IMR-90 (cell line): ENCODE measurements at regions not wholly inside any gene's neighbourhood (a gene's known extent, or its start where the extent isn't known, plus 50 kb on each side); places are given as distances from the start of the nearest gene placed in this dataset.

Experiments
- ATAC-seq: fragments of 200-7000 bp; cut with Tn5 transposase; 2 replicates; pipeline ENCODE4 v1.9.1; 2020; ENCODE audit warnings: low read depth, mild to moderate bottlenecking, moderate library complexity
- BruUV-seq: library from RNA; stranded (reverse); fragments of 400-500 nt; replicated peaks from 2 replicates; lab custom pipeline; 2021; lab: Mats Ljungman, UMichigan
- CTCF ChIA-PET: fragments of 300-600 bp; formaldehyde crosslinking; extraction: SDS; loops from one replicate; lab custom pipeline; 2021; ENCODE audit warnings: antibody characterized with exemption; lab: Yijun Ruan, JAX
- POLR2A ChIA-PET: fragments of 300-600 bp; sonication (Branson Sonifier 250); formaldehyde crosslinking; loops from one replicate; lab custom pipeline; 2022; ENCODE audit warnings: antibody characterized with exemption; ENCODE audit not compliant: unreplicated experiment; lab: Charles Lee
- DNase-seq: peaks from one replicate; pipeline ENCODE4 v3.0.0; 2013
- H2AFZ ChIP-seq: replicated peaks from 2 replicates; pipeline ENCODE3; 2013; ENCODE audit warnings: low read length, mild to moderate bottlenecking; ENCODE audit not compliant: poor library complexity
- H2AK5ac ChIP-seq: 2 replicates; pipeline ENCODE4 v1.6.1; 2013; ENCODE audit warnings: low read depth, low read length, inconsistent platforms
- H2AK9ac ChIP-seq: replicated peaks from 2 replicates; pipeline ENCODE3; 2013; ENCODE audit warnings: mild to moderate bottlenecking, low read depth, low read length, moderate library complexity; ENCODE audit not compliant: poor library complexity
- H2BK120ac ChIP-seq: 2 replicates; pipeline ENCODE4 v1.6.1; 2013; ENCODE audit warnings: low read depth, low read length, inconsistent platforms
- H2BK15ac ChIP-seq: 3 replicates; pipeline ENCODE4 v1.6.1; 2013; ENCODE audit warnings: low read depth, low read length, inconsistent platforms
- H2BK20ac ChIP-seq: 2 replicates; pipeline ENCODE4 v1.6.1; 2013; ENCODE audit warnings: low read depth, mild to moderate bottlenecking, inconsistent platforms, low read length, moderate library complexity
- H2BK5ac ChIP-seq: 2 replicates; pipeline ENCODE4 v1.6.1; 2013; ENCODE audit warnings: mild to moderate bottlenecking, low read depth, low read length, inconsistent platforms; ENCODE audit not compliant: poor library complexity, severe bottlenecking
- H3K14ac ChIP-seq: replicated peaks from 2 replicates; pipeline ENCODE4 v1.6.1; 2013; ENCODE audit warnings: low read depth, low read length, inconsistent platforms
- H3K18ac ChIP-seq: 2 replicates; pipeline ENCODE4 v1.6.1; 2013; ENCODE audit warnings: low read depth, low read length, control low read depth
- H3K23ac ChIP-seq: 2 replicates; pipeline ENCODE4 v1.6.1; 2013; ENCODE audit warnings: low read depth, low read length, inconsistent platforms
- H3K27ac ChIP-seq: 2 replicates; pipeline ENCODE4 v1.5.1; 2013; ENCODE audit warnings: mild to moderate bottlenecking, control low read depth, low read length; ENCODE audit not compliant: insufficient read depth
- H3K27me3 ChIP-seq: 2 replicates; pipeline ENCODE4 v1.6.1; 2013; ENCODE audit warnings: low read length; ENCODE audit not compliant: control insufficient read depth, insufficient read depth
- H3K36me3 ChIP-seq: 2 replicates; pipeline ENCODE4 v1.6.1; 2013; ENCODE audit warnings: low read length, mixed read lengths; ENCODE audit not compliant: control insufficient read depth, insufficient read depth
- H3K4ac ChIP-seq: 2 replicates; pipeline ENCODE4 v1.6.1; 2013; ENCODE audit warnings: low read depth, low read length, inconsistent platforms
- H3K4me1 ChIP-seq: 2 replicates; pipeline ENCODE4 v1.6.1; 2013; ENCODE audit warnings: low read length, mixed read lengths; ENCODE audit not compliant: control insufficient read depth, insufficient read depth
- H3K4me2 ChIP-seq: 2 replicates; pipeline ENCODE4 v1.6.1; 2013; ENCODE audit warnings: low read depth, mild to moderate bottlenecking, control low read depth, low read length, moderate library complexity
- H3K4me3 ChIP-seq: 2 replicates; pipeline ENCODE4 v1.5.1; 2013; ENCODE audit warnings: low read depth, mild to moderate bottlenecking, control low read depth, low read length, moderate library complexity; ENCODE audit not compliant: insufficient read depth
- H3K56ac ChIP-seq: 2 replicates; pipeline ENCODE4 v1.6.1; 2013; ENCODE audit warnings: low read length, inconsistent platforms; ENCODE audit not compliant: insufficient read depth; ENCODE audit errors: extremely low read depth
- H3K79me1 ChIP-seq, 2 experiments: 2 replicates each; pipeline ENCODE4 v1.6.1; 2013; ENCODE audit warnings: low read length in 2 of 2, inconsistent platforms in 1 of 2, low read depth in 1 of 2
- H3K9ac ChIP-seq: 2 replicates; pipeline ENCODE4 v1.6.1; 2013; ENCODE audit warnings: low read depth, low read length, control low read depth
- H3K9me1 ChIP-seq: 2 replicates; pipeline ENCODE4 v1.6.1; 2013; ENCODE audit warnings: low read length, inconsistent platforms; ENCODE audit not compliant: insufficient read depth
- H3K9me3 ChIP-seq: 2 replicates; pipeline ENCODE4 v1.6.1; 2013; ENCODE audit warnings: low read length; ENCODE audit not compliant: control insufficient read depth, insufficient read depth
- H4K20me1 ChIP-seq: 2 replicates; pipeline ENCODE4 v1.6.1; 2013; ENCODE audit warnings: low read length, inconsistent platforms; ENCODE audit not compliant: insufficient read depth
- H4K5ac ChIP-seq: 2 replicates; pipeline ENCODE4 v1.6.1; 2013; ENCODE audit warnings: mild to moderate bottlenecking, low read depth, low read length, control low read depth
- H4K8ac ChIP-seq, 2 experiments: 2 replicates each; pipeline ENCODE4 v1.6.1; 2013; ENCODE audit warnings: low read depth in 2 of 2, low read length in 2 of 2, control low read depth in 1 of 2, inconsistent platforms in 1 of 2
- H4K91ac ChIP-seq: 2 replicates; pipeline ENCODE4 v1.6.1; 2013; ENCODE audit warnings: low read depth, low read length, inconsistent platforms; ENCODE audit not compliant: insufficient read depth
- BHLHE40 ChIP-seq: fragments of 150-350 bp; IDR thresholded peaks from 2 replicates; pipeline ENCODE4 v1.6.1; 2016; ENCODE audit warnings: mild to moderate bottlenecking, low read depth, low read length
- CEBPB ChIP-seq: IDR thresholded peaks from 2 replicates; pipeline ENCODE4 v1.6.1; 2012; ENCODE audit warnings: low read depth, low read length, improper control_type of control experiment
- FOS ChIP-seq: fragments of 150-350 bp; IDR thresholded peaks from 2 replicates; pipeline ENCODE4 v1.6.1; 2016; ENCODE audit warnings: low read depth, low read length
- MAFK ChIP-seq: IDR thresholded peaks from 2 replicates; pipeline ENCODE4 v1.6.1; 2012; ENCODE audit warnings: low read depth, low read length, improper control_type of control experiment
- MXI1 ChIP-seq: IDR thresholded peaks from 2 replicates; pipeline ENCODE4 v1.6.1; 2012; ENCODE audit warnings: low read depth, mild to moderate bottlenecking, low read length, moderate library complexity, borderline replicate concordance
- NFE2L2 ChIP-seq: fragments of 150-350 bp; IDR thresholded peaks from 2 replicates; pipeline ENCODE4 v1.6.1; 2016; ENCODE audit warnings: low read depth, mild to moderate bottlenecking, low read length
- POLR2A ChIP-seq: IDR thresholded peaks from 2 replicates; pipeline ENCODE4 v1.6.1; 2012; ENCODE audit warnings: mild to moderate bottlenecking, low read depth, low read length
- RAD21 ChIP-seq: IDR thresholded peaks from 2 replicates; pipeline ENCODE4 v1.6.1; 2012; ENCODE audit warnings: low read length, improper control_type of control experiment
- RCOR1 ChIP-seq: IDR thresholded peaks from 2 replicates; pipeline ENCODE4 v1.6.1; 2012; ENCODE audit warnings: mild to moderate bottlenecking, low read length, improper control_type of control experiment; ENCODE audit not compliant: insufficient replicate concordance
- RFX5 ChIP-seq: IDR thresholded peaks from 2 replicates; pipeline ENCODE4 v1.8.0; 2012; ENCODE audit warnings: low read depth, mild to moderate bottlenecking, low read length, moderate library complexity
- SMC3 ChIP-seq: fragments of 150-350 bp; IDR thresholded peaks from 2 replicates; pipeline ENCODE4 v1.6.1; 2016; ENCODE audit warnings: low read depth, mild to moderate bottlenecking, antibody characterized with exemption, low read length, moderate library complexity
- WGBS, 2 experiments: methylation state at CpG; one replicate each; pipeline versions ENCODE4 v1.1.5 to v1.1.7; 2013; ENCODE audit warnings: missing lambda C conversion rate in 2 of 2; ENCODE audit not compliant: insufficient read length in 1 of 2; ENCODE audit errors: extremely low coverage in 2 of 2; 5-methylcytosine and 5-hydroxymethylcytosine counted together
- dilution Hi-C: fragments of 300-500 bp; cut with HindIII; formaldehyde crosslinking; loops from one replicate; pipeline ENCODE4 v1.14.3; 2018; ENCODE audit warnings: low sequenced_read_pairs; ENCODE audit not compliant: unreplicated experiment
- in situ Hi-C: fragments of 300-500 bp; cut with MboI; formaldehyde crosslinking; loops from 3 replicates; pipeline ENCODE4 v1.14.3; 2019; ENCODE audit warnings: low sequenced_read_pairs, inconsistent platforms, mixed read lengths
- intact Hi-C: fragments of 100-400 bp; cut with micrococcal nuclease; formaldehyde crosslinking; loops from 2 replicates; pipeline ENCODE4 v1.10.0; 2022
- TF ChIP-seq, protein P1 (sequence below): fragments of 150-350 bp; IDR thresholded peaks from 2 replicates; pipeline ENCODE4 v1.6.1; 2017; ENCODE audit warnings: mild to moderate bottlenecking, antibody characterized with exemption, low read length, low read depth
- TF ChIP-seq, protein P2 (sequence below): fragments of 150-350 bp; IDR thresholded peaks from 2 replicates; pipeline ENCODE4 v1.6.1; 2016; ENCODE audit warnings: low read depth, mild to moderate bottlenecking, low read length, moderate library complexity, borderline replicate concordance

- H3K56ac ChIP-seq: no peak overlapping the region
- no peak overlapping the region for H4K91ac ChIP-seq
- POLR2A ChIA-PET: no interaction called here
- in situ Hi-C loops (no loop called here), intact Hi-C loops (no loop called here), dilution Hi-C loops (no loop called here)
- no peak overlapping the region for H2AK9ac ChIP-seq
- no peaks in the 10 kb centered on the region for H4K20me1 ChIP-seq
- H2BK120ac ChIP-seq: no peak overlapping the region
- H3K18ac ChIP-seq: no peak overlapping the region
- H3K4me3 ChIP-seq: no peak overlapping the region
- BruUV-seq: no TSS peak
- no peak overlapping the region for H3K4ac ChIP-seq
- H3K4me1 ChIP-seq: no peaks in the 10 kb centered on the region
- no peak overlapping the region for H4K5ac ChIP-seq
- H3K23ac ChIP-seq: no peak overlapping the region
- no peak overlapping the region for H3K14ac ChIP-seq
- no peaks in the 10 kb centered on the region for H3K9me1 ChIP-seq
- H2BK20ac ChIP-seq: no peak overlapping the region
- TF ChIP-seq, protein P1, sequence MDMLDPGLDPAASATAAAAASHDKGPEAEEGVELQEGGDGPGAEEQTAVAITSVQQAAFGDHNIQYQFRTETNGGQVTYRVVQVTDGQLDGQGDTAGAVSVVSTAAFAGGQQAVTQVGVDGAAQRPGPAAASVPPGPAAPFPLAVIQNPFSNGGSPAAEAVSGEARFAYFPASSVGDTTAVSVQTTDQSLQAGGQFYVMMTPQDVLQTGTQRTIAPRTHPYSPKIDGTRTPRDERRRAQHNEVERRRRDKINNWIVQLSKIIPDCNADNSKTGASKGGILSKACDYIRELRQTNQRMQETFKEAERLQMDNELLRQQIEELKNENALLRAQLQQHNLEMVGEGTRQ: no peak
- TF ChIP-seq SMC3: no peak
- TF ChIP-seq RCOR1: no peak
- TF ChIP-seq POLR2A: no peak
- TF ChIP-seq MXI1: no peak
- TF ChIP-seq RFX5: no peak
- TF ChIP-seq, protein P2, sequence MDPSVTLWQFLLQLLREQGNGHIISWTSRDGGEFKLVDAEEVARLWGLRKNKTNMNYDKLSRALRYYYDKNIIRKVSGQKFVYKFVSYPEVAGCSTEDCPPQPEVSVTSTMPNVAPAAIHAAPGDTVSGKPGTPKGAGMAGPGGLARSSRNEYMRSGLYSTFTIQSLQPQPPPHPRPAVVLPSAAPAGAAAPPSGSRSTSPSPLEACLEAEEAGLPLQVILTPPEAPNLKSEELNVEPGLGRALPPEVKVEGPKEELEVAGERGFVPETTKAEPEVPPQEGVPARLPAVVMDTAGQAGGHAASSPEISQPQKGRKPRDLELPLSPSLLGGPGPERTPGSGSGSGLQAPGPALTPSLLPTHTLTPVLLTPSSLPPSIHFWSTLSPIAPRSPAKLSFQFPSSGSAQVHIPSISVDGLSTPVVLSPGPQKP: no peak
- no peak for TF ChIP-seq NFE2L2
- TF ChIP-seq FOS: no peak
- TF ChIP-seq BHLHE40: no peak
- no peak for TF ChIP-seq MAFK
- TF ChIP-seq CEBPB: no peak
- TF ChIP-seq RAD21: no peak
- H2BK5ac ChIP-seq: no peak overlapping the region
- H3K9me3 ChIP-seq: no peaks in the 10 kb centered on the region
- H3K4me2 ChIP-seq: no peak overlapping the region
- no peak for DNase-seq
- H3K9ac ChIP-seq: no peak overlapping the region
- H3K27me3 ChIP-seq: no peaks in the 10 kb centered on the region
- no CpG with 5 or more reads among the region's 2 CpGs for whole genome bisulfite sequencing, 2 experiments
- H4K8ac ChIP-seq: no peak overlapping the region
- H2BK15ac ChIP-seq: no peak overlapping the region
- CTCF ChIA-PET: no interaction called here
- H3K27ac ChIP-seq: no peak overlapping the region
- no peak overlapping the region for H2AFZ ChIP-seq
- no peak for ATAC-seq
- no peaks in the 10 kb centered on the region for H3K36me3 ChIP-seq
- no peaks in the 10 kb centered on the region for H3K79me1 ChIP-seq
- H2AK5ac ChIP-seq: no peak overlapping the region
Measured at GRCh38 chr10:24152270-24152669, 56.7 kb upstream of the KIAA1217 start.
